C4-2B (cell line): ENCODE measurements at regions not wholly inside any gene's neighbourhood (a gene's known extent, or its start where the extent isn't known, plus 50 kb on each side); places are given as distances from the start of the nearest gene placed in this dataset.

Experiments used
- H3K27ac ChIP-seq: fragments of 450-650 bp; 2 replicates; pipeline ENCODE4 v1.5.1; 2017
- CTCF ChIP-seq: fragments of 450-650 bp; conservative IDR thresholded peaks from 2 replicates; pipeline ENCODE4 v1.5.1; 2017; ENCODE audit warnings: mild to moderate bottlenecking
- ZFX ChIP-seq: fragments of 450-650 bp; IDR thresholded peaks from 2 replicates; pipeline ENCODE4 v1.6.1; 2017

GRCh38 chr5:56464935-56465768, 232.0 kb upstream of the ANKRD55 start:
- no peak for TF ChIP-seq CTCF
- H3K27ac ChIP-seq = no peak overlapping the region

- H3K27ac ChIP-seq = no peak overlapping the region
These were observed 230.9 kb upstream of the ANKRD55 start for GRCh38 chr5:56463944-56464571.

GRCh38 chr5:56461584-56461983, 228.5 kb upstream of the ANKRD55 start:
- no peak overlapping the region for H3K27ac ChIP-seq

More at GRCh38 chr5:56463944-56464571, 230.9 kb upstream of the ANKRD55 start:
- no peak for TF ChIP-seq ZFX
- TF ChIP-seq CTCF = no peak

GRCh38 chr5:56460681-56461191, 227.6 kb upstream of the ANKRD55 start:
- no peak for TF ChIP-seq CTCF
- no peak for TF ChIP-seq ZFX
- H3K27ac ChIP-seq = no peak overlapping the region

More at GRCh38 chr5:56461584-56461983, 228.5 kb upstream of the ANKRD55 start:
- TF ChIP-seq ZFX = no peak
- no peak for TF ChIP-seq CTCF

GRCh38 chr5:56460195-56460546, 227.0 kb upstream of the ANKRD55 start:
- no peak overlapping the region for H3K27ac ChIP-seq
- TF ChIP-seq CTCF (no peak), ZFX (no peak)

GRCh38 chr5:56459394-56460194, 226.5 kb upstream of the ANKRD55 start:
- H3K27ac ChIP-seq = no peak overlapping the region

More at GRCh38 chr5:56459394-56460194, 226.5 kb upstream of the ANKRD55 start:
- TF ChIP-seq ZFX (no peak), CTCF (no peak)
